H1 (cell line): ENCODE measurements at regions not wholly inside any gene's neighbourhood (a gene's known extent, or its start where the extent isn't known, plus 50 kb on each side); places are given as distances from the start of the nearest gene placed in this dataset.

Source experiments
- CTCF ChIA-PET: fragments of 300-600 bp; sonication (Branson Sonifier 250); formaldehyde crosslinking; loops from one replicate; lab custom pipeline; 2021; ENCODE audit not compliant: partially characterized antibody; lab: Charles Lee
- POLR2A ChIA-PET: fragments of 300-600 bp; sonication (Branson Sonifier 250); formaldehyde crosslinking; loops from one replicate; lab custom pipeline; 2021; ENCODE audit warnings: inconsistent platforms; ENCODE audit not compliant: partially characterized antibody; lab: Charles Lee
- DNase-seq, 2 experiments: peaks; one replicate each; pipeline versions ENCODE4 v3.0.0 to v3.0.0-alpha.2; 2010 to 2022; ENCODE audit warnings: low spot score in 2 of 2, low read depth in 1 of 2, mixed read lengths in 1 of 2
- FAIRE-seq: peaks from 2 replicates; lab custom pipeline; 2011; peaks lifted over from hg19 to GRCh38; lab: Jason Lieb, UNC
- H2AFZ ChIP-seq: 2 replicates; pipeline ENCODE4 v1.8.1; 2012; ENCODE audit warnings: low read length, inconsistent platforms
- H2AK5ac ChIP-seq: 2 replicates; pipeline ENCODE4 v1.6.1; 2013; ENCODE audit warnings: low read depth, low read length
- H2BK120ac ChIP-seq: replicated peaks from 2 replicates; pipeline ENCODE3; 2013; ENCODE audit warnings: low read depth, low read length, inconsistent platforms
- H2BK12ac ChIP-seq: 2 replicates; pipeline ENCODE4 v1.6.1; 2013; ENCODE audit warnings: low read depth, low read length
- H2BK15ac ChIP-seq: 2 replicates; pipeline ENCODE4 v1.6.1; 2013; ENCODE audit warnings: low read length
- H2BK20ac ChIP-seq: 2 replicates; pipeline ENCODE4 v1.6.1; 2013; ENCODE audit warnings: low read length
- H2BK5ac ChIP-seq: 2 replicates; pipeline ENCODE4 v1.6.1; 2013; ENCODE audit warnings: low read depth, low read length
- H3K14ac ChIP-seq: 2 replicates; pipeline ENCODE4 v1.6.1; 2013; ENCODE audit warnings: inconsistent platforms; ENCODE audit not compliant: insufficient read length
- H3K18ac ChIP-seq: 2 replicates; pipeline ENCODE4 v1.6.1; 2013; ENCODE audit warnings: low read length; ENCODE audit errors: extremely low read depth
- H3K23ac ChIP-seq: 2 replicates; pipeline ENCODE4 v1.6.1; 2013; ENCODE audit warnings: inconsistent platforms; ENCODE audit not compliant: insufficient read length
- H3K23me2 ChIP-seq: 2 replicates; pipeline ENCODE4 v1.6.1; 2013; ENCODE audit warnings: low read depth, low read length
- H3K27ac ChIP-seq: 2 replicates; pipeline ENCODE4 v1.6.1; 2011; ENCODE audit warnings: low read depth, low read length, inconsistent platforms
- H3K27me3 ChIP-seq, 4 experiments: replicated peaks in 1 of 4; 1 replicate in 1 of 4; 2 replicates in 3 of 4; pipeline versions ENCODE4 v1.6.1 to v1.8.1; 2011 to 2013; ENCODE audit warnings: low read length in 3 of 4, mild to moderate bottlenecking in 3 of 4, inconsistent platforms in 2 of 4, mixed read lengths in 2 of 4, moderate library complexity in 1 of 4; ENCODE audit not compliant: control insufficient read depth in 3 of 4, insufficient read depth in 3 of 4; ENCODE audit errors: extremely low read depth in 1 of 4
- H3K36me3 ChIP-seq, 4 experiments: 2 replicates each; pipeline versions ENCODE4 v1.6.1 to v1.8.1; 2011 to 2013; ENCODE audit warnings: mild to moderate bottlenecking in 4 of 4, low read length in 3 of 4, moderate library complexity in 2 of 4, control low read depth in 1 of 4, inconsistent platforms in 1 of 4; ENCODE audit not compliant: insufficient read depth in 4 of 4, control insufficient read depth in 2 of 4
- H3K4ac ChIP-seq: replicated peaks from 2 replicates; pipeline ENCODE3; 2013; ENCODE audit warnings: low read length, low read depth, mixed read lengths, inconsistent platforms; ENCODE audit not compliant: insufficient read length
- H3K4me1 ChIP-seq, 4 experiments: replicated peaks in 1 of 4; 1 replicate in 1 of 4; 2 replicates in 3 of 4; pipeline versions ENCODE4 v1.6.1 to v1.8.1; 2011 to 2013; ENCODE audit warnings: low read length in 3 of 4, inconsistent platforms in 2 of 4, mixed read lengths in 1 of 4; ENCODE audit not compliant: insufficient read depth in 4 of 4, control insufficient read depth in 3 of 4
- H3K4me2 ChIP-seq, 2 experiments: 2 replicates each; pipeline versions ENCODE4 v1.6.1 to v1.8.1; 2011 to 2013; ENCODE audit warnings: low read depth in 2 of 2, low read length in 2 of 2, control low read depth in 1 of 2, inconsistent platforms in 1 of 2, mild to moderate bottlenecking in 1 of 2; ENCODE audit not compliant: insufficient read depth in 1 of 2
- H3K4me3 ChIP-seq, 4 experiments: fragments of 200-600, 300-600 bp in 1 of 4; sonication (generic), shearing (Covaris generic), sonication (Bioruptor Twin) in 1 of 4; 2 replicates each; pipeline versions ENCODE4 v1.5.1 to v1.8.1; 2011 to 2016; ENCODE audit warnings: low read length in 4 of 4, low read depth in 3 of 4, control low read depth in 2 of 4, inconsistent platforms in 2 of 4, mild to moderate bottlenecking in 2 of 4, mixed read lengths in 1 of 4, moderate library complexity in 1 of 4; ENCODE audit not compliant: insufficient read depth in 2 of 4; ENCODE audit errors: extremely low read depth in 1 of 4
- H3K56ac ChIP-seq: replicated peaks from 2 replicates; pipeline ENCODE3; 2013; ENCODE audit warnings: low read depth, mild to moderate bottlenecking, mixed read lengths, low read length, inconsistent platforms; ENCODE audit not compliant: insufficient read length
- H3K79me1 ChIP-seq: 2 replicates; pipeline ENCODE4 v1.6.1; 2013; ENCODE audit warnings: low read depth, low read length, control low read depth
- H3K79me2 ChIP-seq, 2 experiments: 2 replicates each; pipeline versions ENCODE4 v1.6.1 to v1.8.1; 2012 to 2013; ENCODE audit warnings: low read length in 2 of 2, mild to moderate bottlenecking in 2 of 2, inconsistent platforms in 1 of 2; ENCODE audit not compliant: insufficient read depth in 2 of 2, control insufficient read depth in 1 of 2
- H3K9ac ChIP-seq, 4 experiments: replicated peaks in 1 of 4; 1 replicate in 1 of 4; 2 replicates in 3 of 4; pipeline versions ENCODE4 v1.6.1 to v1.8.1; 2011 to 2013; ENCODE audit warnings: low read depth in 3 of 4, low read length in 3 of 4, control low read depth in 2 of 4, mild to moderate bottlenecking in 2 of 4, moderate library complexity in 2 of 4, inconsistent platforms in 1 of 4; ENCODE audit errors: extremely low read depth in 1 of 4
- H3K9me3 ChIP-seq, 2 experiments: 2 replicates each; pipeline versions ENCODE4 v1.6.1 to v1.8.1; 2012 to 2013; ENCODE audit warnings: mild to moderate bottlenecking in 2 of 2, moderate library complexity in 2 of 2, control low read depth in 1 of 2, inconsistent platforms in 1 of 2, low read depth in 1 of 2, low read length in 1 of 2, mixed read lengths in 1 of 2; ENCODE audit not compliant: insufficient read depth in 2 of 2
- H4K20me1 ChIP-seq, 2 experiments: replicated peaks in 1 of 2; 2 replicates each; pipeline versions ENCODE3 to v1.8.1; 2011 to 2013; ENCODE audit warnings: inconsistent platforms in 2 of 2, low read length in 2 of 2, mild to moderate bottlenecking in 1 of 2; ENCODE audit not compliant: insufficient read depth in 2 of 2, control insufficient read depth in 1 of 2
- H4K5ac ChIP-seq: 2 replicates; pipeline ENCODE4 v1.6.1; 2013; ENCODE audit warnings: low read length, low read depth, mixed read lengths, inconsistent platforms; ENCODE audit not compliant: insufficient read length
- H4K8ac ChIP-seq: 2 replicates; pipeline ENCODE4 v1.8.0; 2013; ENCODE audit warnings: mild to moderate bottlenecking, moderate library complexity, low read length, inconsistent platforms; ENCODE audit not compliant: insufficient read depth; ENCODE audit errors: extremely low read depth
- H4K91ac ChIP-seq: replicated peaks from 2 replicates; pipeline ENCODE3; 2013; ENCODE audit warnings: low read length, mixed read lengths, inconsistent platforms; ENCODE audit not compliant: insufficient read length
- ATF2 ChIP-seq: IDR thresholded peaks from 2 replicates; pipeline ENCODE4 v1.6.1; 2012; ENCODE audit warnings: low read length, inconsistent platforms
- CEBPB ChIP-seq: IDR thresholded peaks from 2 replicates; pipeline ENCODE4 v1.6.1; 2012; ENCODE audit warnings: low read depth, low read length
- JUN ChIP-seq: IDR thresholded peaks from 2 replicates; pipeline ENCODE4 v1.6.1; 2011; ENCODE audit warnings: low read depth, mild to moderate bottlenecking, improper control_type of control experiment, low read length
- MAFK ChIP-seq: IDR thresholded peaks from 2 replicates; pipeline ENCODE4 v1.6.1; 2012; ENCODE audit warnings: low read depth, mild to moderate bottlenecking, improper control_type of control experiment, low read length
- RXRA ChIP-seq: IDR thresholded peaks from 2 replicates; pipeline ENCODE4 v1.6.1; 2011; ENCODE audit warnings: low read depth, mild to moderate bottlenecking, low read length, moderate library complexity; ENCODE audit not compliant: insufficient read depth
- SIRT6 ChIP-seq: IDR thresholded peaks from one replicate; pipeline ENCODE4 v1.7.1; 2012; ENCODE audit warnings: low read length, inconsistent platforms
- SIX5 ChIP-seq: IDR thresholded peaks from 2 replicates; pipeline ENCODE4 v1.6.1; 2011; ENCODE audit warnings: mild to moderate bottlenecking, low read depth, low read length
- YY1 ChIP-seq: IDR thresholded peaks from 2 replicates; pipeline ENCODE4 v1.6.1; 2011; ENCODE audit warnings: low read depth, mild to moderate bottlenecking, low read length
- ZNF274 ChIP-seq: IDR thresholded peaks from 2 replicates; pipeline ENCODE4 v1.7.0; 2012; ENCODE audit warnings: low read length, borderline replicate concordance; ENCODE audit errors: extremely low read depth
- WGBS, 2 experiments: shearing (Covaris generic) in 1 of 2; methylation state at CpG; one replicate each; pipeline versions ENCODE4 v1.1.6 to v1.1.7; 2013 to 2015; ENCODE audit warnings: low lambda C conversion rate in 2 of 2, mixed read lengths in 2 of 2, inconsistent platforms in 1 of 2, low coverage in 1 of 2, missing lambda C conversion rate in 1 of 2; ENCODE audit not compliant: insufficient replicate concordance in 2 of 2, insufficient coverage in 1 of 2, insufficient read length in 1 of 2; ENCODE audit errors: extremely low coverage in 1 of 2, missing lambda C conversion rate in 1 of 2; 5-methylcytosine and 5-hydroxymethylcytosine counted together

GRCh38 chr12:98060411-98060810 is 455.0 kb upstream of the TMPO start:
- DNase-seq, result no peak
- Histone ChIP-seq H3K4me1 (no peaks in the 10 kb centered on the region), H3K9me3 (no peaks in the 10 kb centered on the region), H2BK15ac (no peak overlapping the region), H2AFZ (no peak overlapping the region), H2BK12ac (no peak overlapping the region), H2BK20ac (no peak overlapping the region), H4K8ac (no peak overlapping the region), H3K36me3 (no peaks in the 10 kb centered on the region), H3K27ac (no peak overlapping the region), H4K5ac (no peak overlapping the region), H3K9ac (no peak overlapping the region), H2BK5ac (no peak overlapping the region), H2BK120ac (no peak overlapping the region), H3K79me1 (no peaks in the 10 kb centered on the region; the same call in 1 of the 2 replicates)
- TF ChIP-seq YY1 (no peak), ATF2 (no peak), RXRA (no peak), SIRT6 (no peak), ZNF274 (no peak), CEBPB (no peak), MAFK (no peak), JUN (no peak), SIX5 (no peak)
- TF ChIP-seq, all 59 proteins: peak for 0
- no peak overlapping the region for H3K56ac ChIP-seq
- no peak overlapping the region for H4K91ac ChIP-seq
- no peak overlapping the region for H3K14ac ChIP-seq
- no peak overlapping the region for H3K4me3 ChIP-seq
- no peaks in the 10 kb centered on the region for H3K79me2 ChIP-seq
- WGBS, 2 experiments, result 94% methylated on average over 1 of the region's 1 CpG; no CpG with 5 or more reads in 1 of the 2 experiments
- ChIA-PET POLR2A (no interaction called here), CTCF (interaction anchor here (0.5 to 1.3 kb wide), 2 partner anchors 8 to 134 kb away, joined by 3 to 4 read pairs; no protein-coding TSS in a partner anchor)
- H3K4me2 ChIP-seq, result no peak overlapping the region
- H3K23ac ChIP-seq, result no peak overlapping the region
- FAIRE-seq, result no peak
- no peak overlapping the region for H3K18ac ChIP-seq
- no peak overlapping the region for H3K4ac ChIP-seq
- no peaks in the 10 kb centered on the region for H3K27me3 ChIP-seq
- no peaks in the 10 kb centered on the region for H4K20me1 ChIP-seq
- no peaks in the 10 kb centered on the region for H3K23me2 ChIP-seq
- no peak overlapping the region for H2AK5ac ChIP-seq
